Erythroblast (primary cell): ENCODE measurements at regions not wholly inside any gene's neighbourhood (a gene's known extent, or its start where the extent isn't known, plus 50 kb on each side); places are given as distances from the start of the nearest gene placed in this dataset.

ENCODE experiments used
- GATA1 ChIP-seq: IDR thresholded peaks from 2 replicates; pipeline ENCODE4 v1.6.1; 2011; ENCODE audit warnings: low read depth, mild to moderate bottlenecking, control low read depth, low read length, moderate library complexity
- POLR2A ChIP-seq: IDR thresholded peaks from 2 replicates; pipeline ENCODE4 v1.6.1; 2011; ENCODE audit warnings: mild to moderate bottlenecking, low read length

GRCh38 chr11:29876192-29876591, 140.6 kb downstream of the KCNA4 start:
- TF ChIP-seq POLR2A (no peak), GATA1 (no peak)
